ACHN (cell line): ENCODE measurements at regions not wholly inside any gene's neighbourhood (a gene's known extent, or its start where the extent isn't known, plus 50 kb on each side); places are given as distances from the start of the nearest gene placed in this dataset.
"Not testable (repeated sequence)": the region's sequence is repeated elsewhere in the genome, so short reads cannot be mapped to it uniquely, and the experiment has no call there.

Experiments
- DNase-seq: peaks from one replicate; pipeline ENCODE4 v3.0.0-alpha.2; 2015
- in situ Hi-C: cut with HindIII; loops from 2 replicates; pipeline ENCODE4 v1.10.0; 2017; ENCODE audit warnings: low sequenced_read_pairs, low pct_ligation_motif_present, low pct_unique_long_range_greater_than_20kb

- DNase-seq: no peak
- in situ Hi-C loops: no loop called here
Observed at GRCh38 chr6:66048684-66049474, 341.9 kb upstream of the EYS start.

- in situ Hi-C loops: no loop called here
- no peak for DNase-seq
Observed at GRCh38 chr6:66032626-66033025, 325.6 kb upstream of the EYS start.

GRCh38 chr6:66029391-66029790 lies 322.4 kb upstream of the EYS start:
- in situ Hi-C loops: no loop called here
- no peak for DNase-seq

- DNase-seq: no peak
- in situ Hi-C loops: no loop called here
Observed at GRCh38 chr6:65999288-65999791, 292.3 kb upstream of the EYS start.

GRCh38 chr6:65998544-65998943 lies 291.5 kb upstream of the EYS start:
- no peak for DNase-seq
- in situ Hi-C loops: no loop called here

- DNase-seq: no peak
- in situ Hi-C loops: no loop called here
Observed at GRCh38 chr6:65997539-65997938, 290.5 kb upstream of the EYS start.

- DNase-seq: no peak
- in situ Hi-C loops: no loop called here
Observed at GRCh38 chr6:65996096-65996495, 289.1 kb upstream of the EYS start.

GRCh38 chr6:65989676-65990075 lies 282.6 kb upstream of the EYS start:
- in situ Hi-C loops: no loop called here
- DNase-seq: no peak

- in situ Hi-C loops: no loop called here
- no peak for DNase-seq
Observed at GRCh38 chr6:65988006-65988405, 281.0 kb upstream of the EYS start.

- in situ Hi-C loops: no loop called here
Observed at GRCh38 chr6:65984089-65984488, 277.1 kb upstream of the EYS start.

GRCh38 chr6:65979120-65979519 lies 272.1 kb upstream of the EYS start:
- no peak for DNase-seq
- in situ Hi-C loops: no loop called here

More at GRCh38 chr6:65984089-65984488, 277.1 kb upstream of the EYS start:
- DNase-seq: no peak

GRCh38 chr6:65971252-65971651 lies 264.2 kb upstream of the EYS start:
- in situ Hi-C loops, DNase-seq: not testable (repeated sequence)

GRCh38 chr6:65964261-65964660 lies 257.2 kb upstream of the EYS start:
- no peak for DNase-seq
- in situ Hi-C loops: no loop called here

- in situ Hi-C loops: no loop called here
Observed at GRCh38 chr6:65955034-65955433, 248.0 kb upstream of the EYS start.

GRCh38 chr6:65948062-65948461 lies 241.0 kb upstream of the EYS start:
- in situ Hi-C loops: no loop called here
- no peak for DNase-seq

More at GRCh38 chr6:65955034-65955433, 248.0 kb upstream of the EYS start:
- no peak for DNase-seq

- in situ Hi-C loops: no loop called here
- DNase-seq: no peak
Observed at GRCh38 chr6:65943548-65943947, 236.5 kb upstream of the EYS start.

- in situ Hi-C loops: no loop called here
- DNase-seq: no peak
Observed at GRCh38 chr6:65943051-65943450, 236.0 kb upstream of the EYS start.

GRCh38 chr6:65938000-65938399 lies 231.0 kb upstream of the EYS start:
- in situ Hi-C loops: no loop called here
- no peak for DNase-seq

- DNase-seq: no peak
- in situ Hi-C loops: no loop called here
Observed at GRCh38 chr6:65935412-65935811, 228.4 kb upstream of the EYS start.

- in situ Hi-C loops: no loop called here
- DNase-seq: no peak
Observed at GRCh38 chr6:65933390-65933789, 226.4 kb upstream of the EYS start.
